ENCODE measurements at regions not wholly inside any gene's neighbourhood (a gene's known extent, or its start where the extent isn't known, plus 50 kb on each side); places are given as distances from the start of the nearest gene placed in this dataset.

GRCh38 chr10:128908499-128908898 lies 558.5 kb upstream of the MGMT start:
- BruUV-seq (replicated peaks), result no TSS peak
- no peak for FAIRE-seq
- dilution Hi-C loops (cut with MboI; ENCODE audit: extremely low pct_ligation_motif_present, low sequenced_read_pairs), result no loop called here
- POLR2A ChIA-PET, result no interaction called here
- DNase-seq (ENCODE audit: low read depth, low spot score), result no peak
- no peaks in the 10 kb centered on the region for H3K27me3 ChIP-seq (ENCODE audit: control insufficient read depth in 2 of 2, insufficient read depth in 2 of 2, low read length in 2 of 2)
- intact Hi-C loops (cut with micrococcal nuclease), result no loop called here
- no peaks in the 10 kb centered on the region for H3K9me3 ChIP-seq (replicated peaks; ENCODE audit: control insufficient read depth, insufficient read depth, low read length)
- no peaks in the 10 kb centered on the region for H3K4me1 ChIP-seq (ENCODE audit: control insufficient read depth, extremely low read depth, insufficient read depth, low read length)
- no peak overlapping the region for H2AFZ ChIP-seq (ENCODE audit: low read depth, low read length)
- no peaks in the 10 kb centered on the region for H4K20me1 ChIP-seq (replicated peaks; ENCODE audit: control insufficient read depth, extremely low read depth, insufficient read depth, low read length)
- CTCF ChIA-PET, result interaction anchor here (1.2 kb wide), 1 partner anchor 14 kb away, joined by 3 read pairs; no protein-coding TSS in a partner anchor
- TF ChIP-seq, protein P1, sequence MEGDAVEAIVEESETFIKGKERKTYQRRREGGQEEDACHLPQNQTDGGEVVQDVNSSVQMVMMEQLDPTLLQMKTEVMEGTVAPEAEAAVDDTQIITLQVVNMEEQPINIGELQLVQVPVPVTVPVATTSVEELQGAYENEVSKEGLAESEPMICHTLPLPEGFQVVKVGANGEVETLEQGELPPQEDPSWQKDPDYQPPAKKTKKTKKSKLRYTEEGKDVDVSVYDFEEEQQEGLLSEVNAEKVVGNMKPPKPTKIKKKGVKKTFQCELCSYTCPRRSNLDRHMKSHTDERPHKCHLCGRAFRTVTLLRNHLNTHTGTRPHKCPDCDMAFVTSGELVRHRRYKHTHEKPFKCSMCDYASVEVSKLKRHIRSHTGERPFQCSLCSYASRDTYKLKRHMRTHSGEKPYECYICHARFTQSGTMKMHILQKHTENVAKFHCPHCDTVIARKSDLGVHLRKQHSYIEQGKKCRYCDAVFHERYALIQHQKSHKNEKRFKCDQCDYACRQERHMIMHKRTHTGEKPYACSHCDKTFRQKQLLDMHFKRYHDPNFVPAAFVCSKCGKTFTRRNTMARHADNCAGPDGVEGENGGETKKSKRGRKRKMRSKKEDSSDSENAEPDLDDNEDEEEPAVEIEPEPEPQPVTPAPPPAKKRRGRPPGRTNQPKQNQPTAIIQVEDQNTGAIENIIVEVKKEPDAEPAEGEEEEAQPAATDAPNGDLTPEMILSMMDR (IDR thresholded peaks at IDR 0.05; ENCODE audit: extremely low read depth in 1 of 2, insufficient read depth in 1 of 2, low read depth in 1 of 2, low read length in 2 of 2), result no peak
- TF ChIP-seq, protein P2, sequence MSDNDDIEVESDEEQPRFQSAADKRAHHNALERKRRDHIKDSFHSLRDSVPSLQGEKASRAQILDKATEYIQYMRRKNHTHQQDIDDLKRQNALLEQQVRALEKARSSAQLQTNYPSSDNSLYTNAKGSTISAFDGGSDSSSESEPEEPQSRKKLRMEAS (IDR thresholded peaks at IDR 0.05; ENCODE audit: insufficient read depth, insufficient read length), result no peak
- TF ChIP-seq MYC (IDR thresholded peaks at IDR 0.05; ENCODE audit: low read depth, low read length), result no peak
- TF ChIP-seq POLR2AphosphoS5 (IDR thresholded peaks at IDR 0.05; ENCODE audit: insufficient read depth, low read depth, low read length), result no peak
- no peak for TF ChIP-seq EZH2 (IDR thresholded peaks at IDR 0.05; ENCODE audit: borderline replicate concordance, low read depth, low read length, severe bottlenecking)
- no peak for TF ChIP-seq FOS (IDR thresholded peaks at IDR 0.05; ENCODE audit: borderline replicate concordance, insufficient read depth, low read length)
- no peak for TF ChIP-seq JUN (IDR thresholded peaks at IDR 0.05; ENCODE audit: borderline replicate concordance, insufficient read depth, insufficient read length, low read depth)
- TF ChIP-seq GATA2 (IDR thresholded peaks at IDR 0.05; ENCODE audit: insufficient read depth, insufficient read length, low read depth, low read length), result no peak
- no peak for TF ChIP-seq POLR2A (IDR thresholded peaks at IDR 0.05; ENCODE audit: low read depth, low read length)
- H3K9ac ChIP-seq (replicated peaks; ENCODE audit: extremely low read depth, insufficient read depth, low read length), result no peak overlapping the region
- no peaks in the 10 kb centered on the region for H3K36me3 ChIP-seq (ENCODE audit: control insufficient read depth in 2 of 2, extremely low read depth in 1 of 2, insufficient read depth in 2 of 2, low read length in 2 of 2)
- H3K4me3 ChIP-seq (replicated peaks in 1 of 3; ENCODE audit: insufficient read depth in 1 of 3, low read depth in 1 of 3, low read length in 3 of 3), result no peak overlapping the region
- no peak overlapping the region for H3K27ac ChIP-seq (ENCODE audit: insufficient read depth, low read depth, low read length)
- no peaks in the 10 kb centered on the region for H3K9me1 ChIP-seq (replicated peaks; ENCODE audit: control insufficient read depth, extremely low read depth, insufficient read depth, low read length)
- no peak overlapping the region for H3K4me2 ChIP-seq (ENCODE audit: insufficient read depth, low read length)
- H3K79me2 ChIP-seq (ENCODE audit: control insufficient read depth, insufficient read depth, low read length), result no peaks in the 10 kb centered on the region
